ENCODE measurements at regions not wholly inside any gene's neighbourhood (a gene's known extent, or its start where the extent isn't known, plus 50 kb on each side); places are given as distances from the start of the nearest gene placed in this dataset.

GRCh38 chr13:74361274-74361673 lies 227.1 kb upstream of the KLF12 start:
- no peaks in the 10 kb centered on the region for H3K79me2 ChIP-seq (ENCODE audit: insufficient read depth, low read length)
- no peak overlapping the region for H2AFZ ChIP-seq (ENCODE audit: low read depth, low read length, severe bottlenecking)
- TF ChIP-seq EZH2phosphoT487 (conservative IDR thresholded peaks at IDR 0.05; ENCODE audit: low read length) (no peak), CTCF (IDR thresholded peaks at IDR 0.05; ENCODE audit: insufficient read depth, low read length, poor library complexity, severe bottlenecking) (no peak)
- no peak overlapping the region for H3K4me2 ChIP-seq (ENCODE audit: low read depth, low read length, poor library complexity, severe bottlenecking)
- no peaks in the 10 kb centered on the region for H3K9me2 ChIP-seq (replicated peaks; ENCODE audit: insufficient read depth, low read length)
- no peak overlapping the region for H3K27ac ChIP-seq (ENCODE audit: low read depth, low read length)
- H4K20me1 ChIP-seq (ENCODE audit: low read depth, low read length): no peaks in the 10 kb centered on the region
- no peak overlapping the region for H3K4me3 ChIP-seq (ENCODE audit: insufficient read depth, low read length, poor library complexity, severe bottlenecking)
- H3K9ac ChIP-seq (ENCODE audit: low read length): no peak overlapping the region
- H3K36me3 ChIP-seq (ENCODE audit: low read length): no peaks in the 10 kb centered on the region
- H3K9me3 ChIP-seq (ENCODE audit: insufficient read depth, low read length): no peaks in the 10 kb centered on the region
- no peaks in the 10 kb centered on the region for H3F3A ChIP-seq (ENCODE audit: insufficient read depth)
- H3K27me3 ChIP-seq (ENCODE audit: low read length): no peaks in the 10 kb centered on the region

GRCh38 chr13:74346960-74347359 lies 212.8 kb upstream of the KLF12 start:
- H3K36me3 ChIP-seq (ENCODE audit: low read length): no peaks in the 10 kb centered on the region
- no peak for TF ChIP-seq EZH2phosphoT487 (conservative IDR thresholded peaks at IDR 0.05; ENCODE audit: low read length)
- TF ChIP-seq CTCF (IDR thresholded peaks at IDR 0.05; ENCODE audit: insufficient read depth, low read length, poor library complexity, severe bottlenecking): no peak
- no peaks in the 10 kb centered on the region for H3K9me2 ChIP-seq (replicated peaks; ENCODE audit: insufficient read depth, low read length)
- no peaks in the 10 kb centered on the region for H3K79me2 ChIP-seq (ENCODE audit: insufficient read depth, low read length)
- no peaks in the 10 kb centered on the region for H3K27me3 ChIP-seq (ENCODE audit: low read length)
- H4K20me1 ChIP-seq (ENCODE audit: low read depth, low read length): no peaks in the 10 kb centered on the region
- no peaks in the 10 kb centered on the region for H3F3A ChIP-seq (ENCODE audit: insufficient read depth)
- H3K27ac ChIP-seq (ENCODE audit: low read depth, low read length): no peak overlapping the region
- no peak overlapping the region for H3K4me2 ChIP-seq (ENCODE audit: low read depth, low read length, poor library complexity, severe bottlenecking)
- no peak overlapping the region for H3K4me3 ChIP-seq (ENCODE audit: insufficient read depth, low read length, poor library complexity, severe bottlenecking)
- H3K9me3 ChIP-seq (ENCODE audit: insufficient read depth, low read length): no peaks in the 10 kb centered on the region
- no peak overlapping the region for H2AFZ ChIP-seq (ENCODE audit: low read depth, low read length, severe bottlenecking)
- no peak overlapping the region for H3K9ac ChIP-seq (ENCODE audit: low read length)

GRCh38 chr13:74338341-74338740 lies 204.1 kb upstream of the KLF12 start:
- no peaks in the 10 kb centered on the region for H3K9me2 ChIP-seq (replicated peaks; ENCODE audit: insufficient read depth, low read length)
- no peak overlapping the region for H3K4me3 ChIP-seq (ENCODE audit: insufficient read depth, low read length, poor library complexity, severe bottlenecking)
- no peaks in the 10 kb centered on the region for H3K79me2 ChIP-seq (ENCODE audit: insufficient read depth, low read length)
- H3K9ac ChIP-seq (ENCODE audit: low read length): no peak overlapping the region
- H4K20me1 ChIP-seq (ENCODE audit: low read depth, low read length): no peaks in the 10 kb centered on the region
- no peak overlapping the region for H3K27ac ChIP-seq (ENCODE audit: low read depth, low read length)
- H3K4me2 ChIP-seq (ENCODE audit: low read depth, low read length, poor library complexity, severe bottlenecking): no peak overlapping the region
- no peaks in the 10 kb centered on the region for H3K27me3 ChIP-seq (ENCODE audit: low read length)
- no peaks in the 10 kb centered on the region for H3K36me3 ChIP-seq (ENCODE audit: low read length)
- TF ChIP-seq CTCF (IDR thresholded peaks at IDR 0.05; ENCODE audit: insufficient read depth, low read length, poor library complexity, severe bottlenecking) (no peak), EZH2phosphoT487 (conservative IDR thresholded peaks at IDR 0.05; ENCODE audit: low read length) (no peak)
- H3F3A ChIP-seq (ENCODE audit: insufficient read depth): no peaks in the 10 kb centered on the region
- H2AFZ ChIP-seq (ENCODE audit: low read depth, low read length, severe bottlenecking): no peak overlapping the region
- H3K9me3 ChIP-seq (ENCODE audit: insufficient read depth, low read length): no peaks in the 10 kb centered on the region

GRCh38 chr13:74336546-74336945 lies 202.3 kb upstream of the KLF12 start:
- Histone ChIP-seq H3K79me2 (ENCODE audit: insufficient read depth, low read length) (no peaks in the 10 kb centered on the region), H3K4me2 (ENCODE audit: low read depth, low read length, poor library complexity, severe bottlenecking) (no peak overlapping the region), H3K9ac (ENCODE audit: low read length) (no peak overlapping the region), H4K20me1 (ENCODE audit: low read depth, low read length) (no peaks in the 10 kb centered on the region), H3K36me3 (ENCODE audit: low read length) (no peaks in the 10 kb centered on the region), H3K4me3 (ENCODE audit: insufficient read depth, low read length, poor library complexity, severe bottlenecking) (no peak overlapping the region), H3F3A (ENCODE audit: insufficient read depth) (no peaks in the 10 kb centered on the region), H2AFZ (ENCODE audit: low read depth, low read length, severe bottlenecking) (no peak overlapping the region), H3K9me3 (ENCODE audit: insufficient read depth, low read length) (no peaks in the 10 kb centered on the region), H3K27ac (ENCODE audit: low read depth, low read length) (no peak overlapping the region), H3K27me3 (ENCODE audit: low read length) (no peaks in the 10 kb centered on the region), H3K9me2 (replicated peaks; ENCODE audit: insufficient read depth, low read length) (no peaks in the 10 kb centered on the region)
- TF ChIP-seq CTCF (IDR thresholded peaks at IDR 0.05; ENCODE audit: insufficient read depth, low read length, poor library complexity, severe bottlenecking): no peak
- no peak for TF ChIP-seq EZH2phosphoT487 (conservative IDR thresholded peaks at IDR 0.05; ENCODE audit: low read length)

All from SU-DHL-6 (cell line).